ENCODE measurements at regions not wholly inside any gene's neighbourhood (a gene's known extent, or its start where the extent isn't known, plus 50 kb on each side); places are given as distances from the start of the nearest gene placed in this dataset.

- TF ChIP-seq CTCF (IDR thresholded peaks at IDR 0.05 in 2 of 3, conservative IDR thresholded peaks at IDR 0.05 in 1 of 3; ENCODE audit: insufficient read depth in 2 of 3, low read depth in 1 of 3, low read length in 3 of 3) = no peak
- no peak for TF ChIP-seq POLR2A (conservative IDR thresholded peaks at IDR 0.05)
- TF ChIP-seq ARNT (IDR thresholded peaks at IDR 0.05) = no peak
- no peak for TF ChIP-seq UBTF (IDR thresholded peaks at IDR 0.05; ENCODE audit: borderline replicate concordance in 1 of 2, low read depth in 2 of 2, low read length in 2 of 2)
- TF ChIP-seq HCFC1 (IDR thresholded peaks at IDR 0.05; ENCODE audit: low read depth, low read length) = no peak
- TF ChIP-seq ZBED1 (IDR thresholded peaks at IDR 0.05) = no peak
- no peak for TF ChIP-seq ZBTB11 (CRISPR knock-in tag; IDR thresholded peaks at IDR 0.05)
Measured at GRCh38 chr3:159928666-159929065, 60.0 kb upstream of the IL12A start.
